ENCODE measurements at regions not wholly inside any gene's neighbourhood (a gene's known extent, or its start where the extent isn't known, plus 50 kb on each side); places are given as distances from the start of the nearest gene placed in this dataset.

DNA sequence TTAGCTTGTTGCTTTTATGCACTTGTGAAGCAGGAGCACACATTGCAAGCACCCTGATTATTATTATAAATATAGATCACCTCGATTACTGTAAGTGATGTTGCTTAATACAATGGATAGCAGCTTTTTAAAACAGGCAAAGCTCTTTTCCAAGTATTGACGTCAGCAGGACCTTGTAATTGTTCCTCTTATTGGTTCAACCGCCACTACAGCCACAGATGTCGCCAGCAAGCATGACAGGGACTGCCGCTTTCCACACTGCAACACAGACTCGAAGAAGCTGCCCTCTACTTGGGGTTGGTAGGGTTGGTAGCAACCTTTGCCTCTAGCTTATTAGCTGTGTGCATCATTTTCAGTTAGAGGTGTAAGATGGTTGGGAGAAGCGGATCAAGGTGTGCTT lies 167.6 kb downstream of the ZNF365 start:
- TF ChIP-seq, protein P1, sequence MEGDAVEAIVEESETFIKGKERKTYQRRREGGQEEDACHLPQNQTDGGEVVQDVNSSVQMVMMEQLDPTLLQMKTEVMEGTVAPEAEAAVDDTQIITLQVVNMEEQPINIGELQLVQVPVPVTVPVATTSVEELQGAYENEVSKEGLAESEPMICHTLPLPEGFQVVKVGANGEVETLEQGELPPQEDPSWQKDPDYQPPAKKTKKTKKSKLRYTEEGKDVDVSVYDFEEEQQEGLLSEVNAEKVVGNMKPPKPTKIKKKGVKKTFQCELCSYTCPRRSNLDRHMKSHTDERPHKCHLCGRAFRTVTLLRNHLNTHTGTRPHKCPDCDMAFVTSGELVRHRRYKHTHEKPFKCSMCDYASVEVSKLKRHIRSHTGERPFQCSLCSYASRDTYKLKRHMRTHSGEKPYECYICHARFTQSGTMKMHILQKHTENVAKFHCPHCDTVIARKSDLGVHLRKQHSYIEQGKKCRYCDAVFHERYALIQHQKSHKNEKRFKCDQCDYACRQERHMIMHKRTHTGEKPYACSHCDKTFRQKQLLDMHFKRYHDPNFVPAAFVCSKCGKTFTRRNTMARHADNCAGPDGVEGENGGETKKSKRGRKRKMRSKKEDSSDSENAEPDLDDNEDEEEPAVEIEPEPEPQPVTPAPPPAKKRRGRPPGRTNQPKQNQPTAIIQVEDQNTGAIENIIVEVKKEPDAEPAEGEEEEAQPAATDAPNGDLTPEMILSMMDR (IDR thresholded peaks at IDR 0.05) = no peak
- no peak for TF ChIP-seq POLR2A (IDR thresholded peaks at IDR 0.05)

All from breast epithelium (tissue), 3 donors.